ENCODE measurements at regions not wholly inside any gene's neighbourhood (a gene's known extent, or its start where the extent isn't known, plus 50 kb on each side); places are given as distances from the start of the nearest gene placed in this dataset.

- no peak overlapping the region for H3K27ac ChIP-seq (ENCODE audit: low read length)
- TF ChIP-seq CTCF (IDR thresholded peaks at IDR 0.05; ENCODE audit: borderline replicate concordance, extremely low read depth, low read length, poor library complexity, severe bottlenecking) = no peak
- H3K27me3 ChIP-seq (ENCODE audit: insufficient read depth, low read length, poor library complexity) = peaks cover 5% of the 10 kb centered on the region
- H2AFZ ChIP-seq (ENCODE audit: low read depth, low read length) = no peak overlapping the region
- H3K4me1 ChIP-seq (ENCODE audit: insufficient read depth, low read length) = no peaks in the 10 kb centered on the region
- ATAC-seq (ENCODE audit: insufficient read depth, low read depth) (no peak), DNase-seq (no peak)
- no peaks in the 10 kb centered on the region for H3K79me2 ChIP-seq (ENCODE audit: insufficient read depth, low read length)
- H3K9me3 ChIP-seq (ENCODE audit: insufficient read depth, low read length, severe bottlenecking) = no peaks in the 10 kb centered on the region
- H3K36me3 ChIP-seq (ENCODE audit: insufficient read depth, low read length) = no peaks in the 10 kb centered on the region
- H3K4me2 ChIP-seq (ENCODE audit: insufficient read depth, low read length) = no peak overlapping the region
- no peak overlapping the region for H3K4me3 ChIP-seq (ENCODE audit: low read depth in 1 of 2, low read length in 2 of 2)
- no peak overlapping the region for H3K9ac ChIP-seq (ENCODE audit: low read depth, low read length)
- no peaks in the 10 kb centered on the region for H4K20me1 ChIP-seq (ENCODE audit: insufficient read depth, low read length)
Measured at GRCh38 chr2:167900435-167901114, 346.8 kb downstream of the STK39 start.

- H2AFZ ChIP-seq (ENCODE audit: low read depth, low read length) = no peak overlapping the region
Measured at GRCh38 chr2:167898340-167898739, 349.1 kb downstream of the STK39 start.

GRCh38 chr2:167891841-167892240, 355.6 kb downstream of the STK39 start:
- H3K9me3 ChIP-seq (ENCODE audit: insufficient read depth, low read length, severe bottlenecking) = no peaks in the 10 kb centered on the region
- ATAC-seq (ENCODE audit: insufficient read depth, low read depth) = no peak
- H2AFZ ChIP-seq (ENCODE audit: low read depth, low read length) = no peak overlapping the region
- no peak overlapping the region for H3K4me3 ChIP-seq (ENCODE audit: low read depth in 1 of 2, low read length in 2 of 2)
- H3K4me2 ChIP-seq (ENCODE audit: insufficient read depth, low read length) = no peak overlapping the region
- H3K27ac ChIP-seq (ENCODE audit: low read length) = no peak overlapping the region
- H3K9ac ChIP-seq (ENCODE audit: low read depth, low read length) = no peak overlapping the region
- no peaks in the 10 kb centered on the region for H3K27me3 ChIP-seq (ENCODE audit: insufficient read depth, low read length, poor library complexity)
- no peaks in the 10 kb centered on the region for H4K20me1 ChIP-seq (ENCODE audit: insufficient read depth, low read length)
- DNase-seq = no peak
- TF ChIP-seq CTCF (IDR thresholded peaks at IDR 0.05; ENCODE audit: borderline replicate concordance, extremely low read depth, low read length, poor library complexity, severe bottlenecking) = no peak
- TF ChIP-seq EZH2 (IDR thresholded peaks at IDR 0.05; ENCODE audit: borderline replicate concordance, low read depth, low read length, severe bottlenecking) = no peak
- H3K36me3 ChIP-seq (ENCODE audit: insufficient read depth, low read length) = no peaks in the 10 kb centered on the region
- H3K4me1 ChIP-seq (ENCODE audit: insufficient read depth, low read length) = no peaks in the 10 kb centered on the region
- no peaks in the 10 kb centered on the region for H3K79me2 ChIP-seq (ENCODE audit: insufficient read depth, low read length)

More at GRCh38 chr2:167898340-167898739, 349.1 kb downstream of the STK39 start:
- no peak for DNase-seq
- no peak overlapping the region for H3K9ac ChIP-seq (ENCODE audit: low read depth, low read length)
- TF ChIP-seq CTCF (IDR thresholded peaks at IDR 0.05; ENCODE audit: borderline replicate concordance, extremely low read depth, low read length, poor library complexity, severe bottlenecking) = no peak
- TF ChIP-seq EZH2 (IDR thresholded peaks at IDR 0.05; ENCODE audit: borderline replicate concordance, low read depth, low read length, severe bottlenecking) = no peak
- no peaks in the 10 kb centered on the region for H3K4me1 ChIP-seq (ENCODE audit: insufficient read depth, low read length)
- H3K4me3 ChIP-seq (ENCODE audit: low read depth in 1 of 2, low read length in 2 of 2) = no peak overlapping the region
- no peaks in the 10 kb centered on the region for H4K20me1 ChIP-seq (ENCODE audit: insufficient read depth, low read length)
- H3K9me3 ChIP-seq (ENCODE audit: insufficient read depth, low read length, severe bottlenecking) = no peaks in the 10 kb centered on the region
- H3K79me2 ChIP-seq (ENCODE audit: insufficient read depth, low read length) = no peaks in the 10 kb centered on the region
- no peak for ATAC-seq (ENCODE audit: insufficient read depth, low read depth)
- H3K27me3 ChIP-seq (ENCODE audit: insufficient read depth, low read length, poor library complexity) = no peaks in the 10 kb centered on the region
- H3K36me3 ChIP-seq (ENCODE audit: insufficient read depth, low read length) = no peaks in the 10 kb centered on the region
- H3K4me2 ChIP-seq (ENCODE audit: insufficient read depth, low read length) = no peak overlapping the region
- H3K27ac ChIP-seq (ENCODE audit: low read length) = no peak overlapping the region
